GM19467 (cell line): ENCODE measurements at regions not wholly inside any gene's neighbourhood (a gene's known extent, or its start where the extent isn't known, plus 50 kb on each side); places are given as distances from the start of the nearest gene placed in this dataset.
"Not testable (repeated sequence)": the region's sequence is repeated elsewhere in the genome, so short reads cannot be mapped to it uniquely, and the experiment has no call there.

ENCODE experiments used
- ATAC-seq: cut with Tn5 transposase; IDR thresholded peaks from one replicate; pipeline ENCODE4 v1.9.1; 2021; ENCODE audit warnings: mild to moderate bottlenecking, moderate library complexity; ENCODE audit not compliant: unreplicated experiment

- ATAC-seq: no peak
Observed at GRCh38 chr19:37303591-37304171, 67.2 kb upstream of the ZNF527 start.

GRCh38 chr19:37304190-37304883 is 66.6 kb upstream of the ZNF527 start:
- ATAC-seq: no peak

- ATAC-seq: no peak
Observed at GRCh38 chr19:37304884-37305255, 66.0 kb upstream of the ZNF527 start.

DNA sequence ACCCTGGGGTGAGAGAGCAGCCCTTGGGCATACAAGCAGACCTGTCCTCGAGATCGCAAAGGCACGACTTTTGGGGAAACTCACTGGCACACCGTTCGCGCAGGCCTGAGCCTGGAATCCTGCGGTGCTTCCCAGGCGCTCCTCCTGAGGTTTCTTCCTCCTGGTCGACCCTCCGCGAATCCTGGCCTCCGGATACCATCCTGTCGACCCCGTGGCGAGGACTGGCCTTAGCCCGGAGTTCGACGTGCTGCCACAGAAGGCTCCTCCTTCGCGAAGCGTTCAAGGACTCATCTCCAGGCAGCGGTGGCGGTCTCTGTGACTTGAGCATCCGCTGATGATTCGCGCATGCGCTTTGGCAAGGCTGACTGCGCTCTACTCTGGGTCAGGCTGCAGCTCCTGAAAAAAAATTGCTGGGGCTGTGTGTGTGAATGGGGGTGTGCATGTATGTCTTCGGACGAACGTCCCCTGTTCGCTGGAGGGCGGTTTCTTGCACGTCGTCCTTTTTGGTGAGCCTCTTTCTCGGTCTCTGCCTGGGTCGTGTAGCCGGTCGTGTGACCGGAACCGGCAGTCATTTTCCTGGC is 64.4 kb upstream of the ZNF527 start:
- no peak for ATAC-seq

DNA sequence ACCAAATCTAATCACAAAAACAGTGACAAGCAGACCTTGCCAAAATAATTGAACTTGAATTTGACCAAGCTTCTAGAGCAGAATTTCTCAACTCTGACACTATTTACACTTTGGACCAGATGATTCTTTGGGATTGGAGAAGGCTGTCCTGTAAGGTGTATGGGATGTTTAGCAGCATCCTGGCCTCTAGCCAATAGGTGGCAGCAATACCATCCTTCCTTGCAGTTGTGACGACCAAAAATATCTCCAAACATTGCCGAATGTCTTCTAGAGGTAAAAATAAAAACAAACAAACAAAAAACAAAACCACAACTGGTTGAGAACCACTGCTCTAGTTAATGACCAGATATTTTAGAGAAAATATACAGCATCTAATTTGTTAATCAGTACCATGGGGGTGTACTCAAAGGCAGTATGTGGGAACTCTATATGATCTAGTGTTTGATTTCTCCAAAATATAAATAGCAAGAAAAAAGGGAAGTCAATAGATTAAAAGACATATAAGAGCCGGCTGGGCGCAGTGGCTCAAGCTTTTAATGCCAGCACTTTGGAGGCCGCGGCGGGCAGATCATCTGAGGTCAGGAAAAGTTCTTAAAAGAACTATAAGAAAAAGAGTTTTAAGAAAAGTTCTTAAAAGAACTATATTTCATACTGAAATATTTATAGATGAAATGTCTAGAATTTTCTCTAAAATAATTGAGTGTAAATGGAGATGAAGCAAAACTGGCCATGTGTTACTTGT is 60.9 kb upstream of the ZNF527 start:
- ATAC-seq: no peak

DNA sequence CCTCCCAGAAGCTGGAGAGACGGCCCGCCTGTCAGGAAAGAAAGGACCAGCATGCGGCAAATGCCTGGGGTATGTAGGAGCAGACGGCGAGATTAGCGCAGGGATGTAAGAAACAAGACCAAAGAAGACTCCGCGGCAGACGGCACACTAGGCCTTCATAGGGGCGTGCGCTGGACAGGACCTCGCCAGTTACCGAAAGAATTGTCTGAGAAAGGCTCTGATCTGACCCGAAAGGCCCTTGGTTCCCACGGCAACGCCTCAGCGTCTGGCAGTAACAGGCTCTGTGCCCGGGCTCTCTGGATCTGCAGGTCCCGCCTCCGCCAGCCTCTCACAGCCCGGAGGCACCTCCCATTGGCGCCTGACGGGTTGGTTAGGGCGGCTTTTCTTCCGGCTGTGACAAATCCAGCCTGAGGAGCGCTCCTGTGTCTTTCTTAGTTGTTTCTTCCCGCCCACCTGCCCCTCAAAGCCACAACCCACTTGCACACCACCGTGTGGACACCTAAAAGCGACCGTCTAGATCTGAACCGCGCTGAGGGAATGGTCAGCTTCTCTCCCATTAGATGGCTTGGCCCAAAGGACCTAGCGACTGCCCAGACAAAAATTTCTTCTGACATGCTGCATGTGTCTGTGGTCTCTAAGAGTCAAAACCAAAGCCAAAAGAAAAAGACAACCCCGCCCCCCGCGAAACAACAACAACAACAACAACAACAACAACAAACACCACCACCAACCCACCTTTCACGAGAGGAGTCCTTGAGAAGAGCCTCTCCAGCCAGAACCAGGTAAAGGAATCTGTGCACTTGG is 58.2 kb upstream of the ZNF527 start:
- not testable (repeated sequence) for ATAC-seq

- no peak for ATAC-seq
Observed at GRCh38 chr19:37313335-37313627, 57.6 kb upstream of the ZNF527 start.

DNA sequence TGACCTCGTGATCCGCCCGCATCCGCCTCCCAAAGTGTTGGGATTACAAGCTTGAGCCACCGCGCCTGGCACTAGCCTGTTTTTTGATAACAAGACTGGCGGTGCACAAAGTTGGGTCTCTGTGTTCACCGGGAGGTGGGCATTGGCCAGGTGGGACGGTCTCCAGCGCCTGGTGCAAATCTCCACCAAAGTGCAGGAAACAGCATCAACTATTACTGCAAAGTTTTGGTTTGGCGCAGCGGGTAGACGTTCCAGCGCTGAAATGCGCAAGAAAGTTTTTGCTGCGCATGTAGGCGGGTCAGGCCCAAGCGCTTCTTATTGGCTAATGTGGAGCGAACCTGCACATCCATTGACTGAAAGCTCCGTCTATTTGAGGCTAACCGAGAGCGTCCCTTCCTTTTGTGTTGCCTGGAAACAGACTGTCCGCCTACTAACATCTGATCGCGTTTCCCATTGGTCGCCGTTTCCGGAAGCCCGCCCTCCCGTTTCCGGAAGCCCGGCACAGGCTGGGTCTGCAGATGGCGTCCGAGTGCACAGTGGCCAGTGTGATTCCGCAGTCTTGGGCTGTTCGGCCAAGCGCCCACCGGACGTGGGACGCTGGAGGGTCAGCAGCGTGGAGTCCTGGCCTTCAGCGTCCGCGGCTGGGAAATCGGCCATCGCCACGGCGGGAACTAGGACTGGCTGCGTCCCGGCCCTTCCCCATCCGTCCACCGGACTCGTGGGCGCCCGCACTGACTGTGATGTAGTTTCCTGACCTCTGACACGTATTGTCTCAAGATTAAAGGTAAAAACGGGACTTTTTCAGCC is 53.3 kb upstream of the ZNF527 start:
- ATAC-seq: peak; percentile 96

DNA sequence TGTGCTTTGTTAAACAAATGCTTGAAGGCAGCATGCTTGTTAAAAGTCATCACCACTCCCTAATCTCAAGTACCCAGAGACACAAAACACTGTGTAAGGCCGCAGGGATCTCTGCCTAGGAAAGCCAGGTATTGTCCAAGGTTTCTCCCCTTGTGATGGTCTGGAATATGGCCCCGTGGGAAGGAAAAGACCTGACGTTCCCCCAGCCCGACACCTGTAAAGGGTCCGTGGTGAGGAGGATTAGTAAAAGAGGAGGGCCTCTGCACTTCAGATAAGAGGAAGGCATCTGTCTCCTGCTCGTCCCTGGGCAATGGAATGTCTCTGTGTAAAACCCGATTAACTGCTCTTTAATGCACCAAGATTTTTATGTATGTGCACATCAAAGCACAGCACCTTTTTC is 49.9 kb upstream of the ZNF527 start:
- not testable (repeated sequence) for ATAC-seq
